IPS-20b (cell line): ENCODE measurements at regions not wholly inside any gene's neighbourhood (a gene's known extent, or its start where the extent isn't known, plus 50 kb on each side); places are given as distances from the start of the nearest gene placed in this dataset.
"Not testable (repeated sequence)": the region's sequence is repeated elsewhere in the genome, so short reads cannot be mapped to it uniquely, and the experiment has no call there.

Source experiments
- H3K27ac ChIP-seq: one replicate; pipeline ENCODE4 v1.5.1; 2013; ENCODE audit warnings: low read length
- H3K27me3 ChIP-seq: 2 replicates; pipeline ENCODE4 v1.6.1; 2013; ENCODE audit warnings: mild to moderate bottlenecking, low read length, inconsistent platforms; ENCODE audit not compliant: insufficient read depth
- H3K36me3 ChIP-seq: 2 replicates; pipeline ENCODE4 v1.6.1; 2013; ENCODE audit warnings: low read depth, mild to moderate bottlenecking, inconsistent platforms, low read length, moderate library complexity; ENCODE audit not compliant: insufficient read depth
- H3K4me1 ChIP-seq: 2 replicates; pipeline ENCODE4 v1.6.1; 2013; ENCODE audit warnings: mild to moderate bottlenecking, control low read depth, inconsistent platforms, low read length, moderate library complexity; ENCODE audit not compliant: insufficient read depth
- H3K4me3 ChIP-seq: 2 replicates; pipeline ENCODE4 v1.5.1; 2013; ENCODE audit warnings: mild to moderate bottlenecking, low read length, inconsistent platforms
- H3K9ac ChIP-seq: 2 replicates; pipeline ENCODE4 v1.6.1; 2013; ENCODE audit warnings: low read depth, mild to moderate bottlenecking, inconsistent platforms, low read length, moderate library complexity
- H3K9me3 ChIP-seq: 2 replicates; pipeline ENCODE4 v1.6.1; 2013; ENCODE audit warnings: mild to moderate bottlenecking, low read depth, low read length, inconsistent platforms; ENCODE audit not compliant: insufficient read depth

GRCh38 chr6:167476844-167477595 is 152.1 kb downstream of the TTLL2 start:
- Histone ChIP-seq H3K9me3 (no peaks in the 10 kb centered on the region), H3K4me3 (no peak overlapping the region), H3K4me1 (peaks cover 32% of the 10 kb centered on the region), H3K27ac (no peak overlapping the region), H3K9ac (no peak overlapping the region), H3K36me3 (no peaks in the 10 kb centered on the region), H3K27me3 (no peaks in the 10 kb centered on the region)

GRCh38 chr6:167477688-167478087 is 152.8 kb downstream of the TTLL2 start:
- H3K9ac ChIP-seq = no peak overlapping the region
- H3K36me3 ChIP-seq = no peaks in the 10 kb centered on the region
- no peaks in the 10 kb centered on the region for H3K27me3 ChIP-seq
- H3K4me1 ChIP-seq = peaks cover 34% of the 10 kb centered on the region
- H3K4me3 ChIP-seq = no peak overlapping the region
- no peaks in the 10 kb centered on the region for H3K9me3 ChIP-seq
- no peak overlapping the region for H3K27ac ChIP-seq

- Histone ChIP-seq H3K27me3 (no peaks in the 10 kb centered on the region), H3K4me1 (peaks cover 30% of the 10 kb centered on the region), H3K36me3 (no peaks in the 10 kb centered on the region), H3K27ac (no peak overlapping the region), H3K9me3 (no peaks in the 10 kb centered on the region), H3K9ac (no peak overlapping the region), H3K4me3 (no peak overlapping the region)
Measured at GRCh38 chr6:167479301-167479700, 154.4 kb downstream of the TTLL2 start.

GRCh38 chr6:167479901-167480648 is 155.2 kb downstream of the TTLL2 start:
- H3K27me3 ChIP-seq = no peaks in the 10 kb centered on the region
- H3K27ac ChIP-seq = no peak overlapping the region
- H3K4me1 ChIP-seq = peaks cover 26% of the 10 kb centered on the region; the same call in 1 of the 2 replicates
- H3K9ac ChIP-seq = no peak overlapping the region
- no peaks in the 10 kb centered on the region for H3K36me3 ChIP-seq
- H3K4me3 ChIP-seq = no peak overlapping the region
- H3K9me3 ChIP-seq = no peaks in the 10 kb centered on the region

- Histone ChIP-seq H3K27ac (no peak overlapping the region), H3K4me3 (no peak overlapping the region), H3K36me3 (no peaks in the 10 kb centered on the region), H3K9me3 (no peaks in the 10 kb centered on the region), H3K4me1 (peaks cover 14% of the 10 kb centered on the region; the same call in 1 of the 2 replicates), H3K9ac (no peak overlapping the region), H3K27me3 (no peaks in the 10 kb centered on the region)
Measured at GRCh38 chr6:167481307-167481926, 156.5 kb downstream of the TTLL2 start.

GRCh38 chr6:167482801-167483200 is 157.9 kb downstream of the TTLL2 start:
- H3K27me3 ChIP-seq = not testable (repeated sequence)

GRCh38 chr6:167485186-167485978 is 160.5 kb downstream of the TTLL2 start:
- Histone ChIP-seq H3K27me3 (no peaks in the 10 kb centered on the region), H3K27ac (no peak overlapping the region), H3K4me3 (no peak overlapping the region), H3K9ac (no peak overlapping the region), H3K4me1 (peaks cover 6% of the 10 kb centered on the region; the same call in 1 of the 2 replicates), H3K36me3 (no peaks in the 10 kb centered on the region), H3K9me3 (no peaks in the 10 kb centered on the region)

More at GRCh38 chr6:167482801-167483200, 157.9 kb downstream of the TTLL2 start:
- H3K9ac ChIP-seq, H3K27ac ChIP-seq, H3K36me3 ChIP-seq, H3K4me3 ChIP-seq, H3K9me3 ChIP-seq: not testable (repeated sequence)
- H3K4me1 ChIP-seq = peaks cover 11% of the 10 kb centered on the region; the same call in 1 of the 2 replicates

GRCh38 chr6:167487749-167488664 is 163.1 kb downstream of the TTLL2 start:
- H3K4me3 ChIP-seq = no peak overlapping the region
- no peaks in the 10 kb centered on the region for H3K4me1 ChIP-seq
- no peaks in the 10 kb centered on the region for H3K9me3 ChIP-seq
- no peak overlapping the region for H3K27ac ChIP-seq
- no peaks in the 10 kb centered on the region for H3K36me3 ChIP-seq
- no peak overlapping the region for H3K9ac ChIP-seq
- no peaks in the 10 kb centered on the region for H3K27me3 ChIP-seq

- H3K4me1 ChIP-seq = peaks cover 4% of the 10 kb centered on the region; the same call in 1 of the 2 replicates
- H3K27ac ChIP-seq = no peak overlapping the region
- H3K4me3 ChIP-seq = no peak overlapping the region
Measured at GRCh38 chr6:167491438-167492099, 166.7 kb downstream of the TTLL2 start.

GRCh38 chr6:167492100-167492449 is 167.2 kb downstream of the TTLL2 start:
- H3K9ac ChIP-seq = no peak overlapping the region
- no peak overlapping the region for H3K27ac ChIP-seq
- no peaks in the 10 kb centered on the region for H3K9me3 ChIP-seq
- peaks cover 4% of the 10 kb centered on the region; the same call in 1 of the 2 replicates for H3K4me1 ChIP-seq
- no peaks in the 10 kb centered on the region for H3K27me3 ChIP-seq
- no peaks in the 10 kb centered on the region for H3K36me3 ChIP-seq
- no peak overlapping the region for H3K4me3 ChIP-seq

More at GRCh38 chr6:167491438-167492099, 166.7 kb downstream of the TTLL2 start:
- Histone ChIP-seq H3K9ac (no peak overlapping the region), H3K36me3 (no peaks in the 10 kb centered on the region), H3K9me3 (no peaks in the 10 kb centered on the region), H3K27me3 (no peaks in the 10 kb centered on the region)
